ENCODE measurements at regions not wholly inside any gene's neighbourhood (a gene's known extent, or its start where the extent isn't known, plus 50 kb on each side); places are given as distances from the start of the nearest gene placed in this dataset.

GRCh38 chr7:54090652-54091213, 451.4 kb upstream of the VSTM2A start:
- no peak for TF ChIP-seq REST (IDR thresholded peaks at IDR 0.05; ENCODE audit: insufficient read depth in 1 of 2, low read depth in 2 of 2, low read length in 2 of 2)
- no peak for TF ChIP-seq TAF1 (IDR thresholded peaks at IDR 0.05; ENCODE audit: borderline replicate concordance, insufficient read depth, low read length)
- TF ChIP-seq SIN3A (IDR thresholded peaks at IDR 0.05; ENCODE audit: borderline replicate concordance, insufficient read depth, low read length): no peak
- TF ChIP-seq FOXP2 (optimal IDR thresholded peaks at IDR 0.05; ENCODE audit: borderline replicate concordance, extremely low read depth, extremely low read length, insufficient read depth): no peak
- no peak for TF ChIP-seq POLR2AphosphoS5 (IDR thresholded peaks at IDR 0.05; ENCODE audit: low read depth, low read length)

GRCh38 chr7:54091322-54091721, 450.9 kb upstream of the VSTM2A start:
- no peak for TF ChIP-seq REST (IDR thresholded peaks at IDR 0.05; ENCODE audit: insufficient read depth in 1 of 2, low read depth in 2 of 2, low read length in 2 of 2)
- no peak for TF ChIP-seq SIN3A (IDR thresholded peaks at IDR 0.05; ENCODE audit: borderline replicate concordance, insufficient read depth, low read length)
- no peak for TF ChIP-seq FOXP2 (optimal IDR thresholded peaks at IDR 0.05; ENCODE audit: borderline replicate concordance, extremely low read depth, extremely low read length, insufficient read depth)
- TF ChIP-seq POLR2AphosphoS5 (IDR thresholded peaks at IDR 0.05; ENCODE audit: low read depth, low read length): no peak
- no peak for TF ChIP-seq TAF1 (IDR thresholded peaks at IDR 0.05; ENCODE audit: borderline replicate concordance, insufficient read depth, low read length)

GRCh38 chr7:54097886-54098285, 444.3 kb upstream of the VSTM2A start:
- TF ChIP-seq FOXP2 (optimal IDR thresholded peaks at IDR 0.05; ENCODE audit: borderline replicate concordance, extremely low read depth, extremely low read length, insufficient read depth) (no peak), SIN3A (IDR thresholded peaks at IDR 0.05; ENCODE audit: borderline replicate concordance, insufficient read depth, low read length) (no peak), TAF1 (IDR thresholded peaks at IDR 0.05; ENCODE audit: borderline replicate concordance, insufficient read depth, low read length) (no peak), REST (IDR thresholded peaks at IDR 0.05; ENCODE audit: insufficient read depth in 1 of 2, low read depth in 2 of 2, low read length in 2 of 2) (no peak), POLR2AphosphoS5 (IDR thresholded peaks at IDR 0.05; ENCODE audit: low read depth, low read length) (no peak)

- TF ChIP-seq REST (IDR thresholded peaks at IDR 0.05; ENCODE audit: insufficient read depth in 1 of 2, low read depth in 2 of 2, low read length in 2 of 2) (no peak), TAF1 (IDR thresholded peaks at IDR 0.05; ENCODE audit: borderline replicate concordance, insufficient read depth, low read length) (no peak), FOXP2 (optimal IDR thresholded peaks at IDR 0.05; ENCODE audit: borderline replicate concordance, extremely low read depth, extremely low read length, insufficient read depth) (no peak), POLR2AphosphoS5 (IDR thresholded peaks at IDR 0.05; ENCODE audit: low read depth, low read length) (no peak), SIN3A (IDR thresholded peaks at IDR 0.05; ENCODE audit: borderline replicate concordance, insufficient read depth, low read length) (no peak)
Observed at GRCh38 chr7:54109501-54109900, 432.7 kb upstream of the VSTM2A start.

Measured in PFSK-1 (cell line).